Large intestine (tissue), 3 donors: ENCODE measurements at regions not wholly inside any gene's neighbourhood (a gene's known extent, or its start where the extent isn't known, plus 50 kb on each side); places are given as distances from the start of the nearest gene placed in this dataset.

ENCODE experiments used
- DNase-seq, 2 donors: peaks; one replicate each; pipeline versions ENCODE4 v3.0.0 to v3.0.0-alpha.2; 2013
- H3K27ac ChIP-seq: one replicate; pipeline ENCODE4 v1.5.1; 2013; ENCODE audit warnings: low read length
- H3K27me3 ChIP-seq: 2 replicates; pipeline ENCODE4 v1.6.1; 2013; ENCODE audit warnings: low read length; ENCODE audit not compliant: control insufficient read depth, insufficient read depth
- H3K36me3 ChIP-seq: 2 replicates; pipeline ENCODE4 v1.6.1; 2013; ENCODE audit warnings: low read length; ENCODE audit not compliant: control insufficient read depth, insufficient read depth
- H3K4me1 ChIP-seq: one replicate; pipeline ENCODE4 v1.6.1; 2013; ENCODE audit warnings: low read length; ENCODE audit not compliant: control insufficient read depth, insufficient read depth
- H3K4me3 ChIP-seq: one replicate; pipeline ENCODE4 v1.5.1; 2013; ENCODE audit warnings: low read length
- H3K9me3 ChIP-seq: one replicate; pipeline ENCODE4 v1.6.1; 2013; ENCODE audit warnings: mild to moderate bottlenecking, low read depth, low read length, moderate library complexity; ENCODE audit not compliant: control insufficient read depth
- WGBS: methylation state at CpG from one replicate; pipeline ENCODE4 v1.1.5; 2013; ENCODE audit warnings: low lambda C conversion rate; ENCODE audit not compliant: insufficient coverage; 5-methylcytosine and 5-hydroxymethylcytosine counted together

DNA sequence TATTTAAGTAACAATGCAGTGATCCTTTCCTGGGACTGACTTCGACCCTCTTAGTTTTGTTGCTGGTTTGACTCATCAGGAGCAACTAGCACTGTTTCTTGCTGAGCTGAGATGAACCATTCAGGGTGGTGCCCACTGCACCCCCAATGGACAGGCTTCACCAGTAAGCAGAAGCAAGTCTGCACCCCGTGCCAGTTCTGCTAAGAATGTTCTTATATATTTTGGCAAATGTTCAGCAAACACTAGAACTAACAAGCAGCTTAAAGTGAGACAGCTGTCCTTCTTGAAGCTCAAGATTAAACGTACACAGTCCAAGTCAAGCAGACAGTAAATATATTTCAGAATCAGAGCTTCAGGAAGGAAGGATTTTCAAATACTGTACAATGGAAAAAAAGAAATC lies 561.3 kb upstream of the CDH4 start:
- Histone ChIP-seq H3K4me1 (no peaks in the 10 kb centered on the region), H3K9me3 (no peaks in the 10 kb centered on the region), H3K4me3 (no peak overlapping the region), H3K36me3 (no peaks in the 10 kb centered on the region), H3K27me3 (peaks cover 3% of the 10 kb centered on the region), H3K27ac (no peak overlapping the region)
- WGBS, result no CpG with 5 or more reads among the region's 3 CpGs
- DNase-seq, result no peak

DNA sequence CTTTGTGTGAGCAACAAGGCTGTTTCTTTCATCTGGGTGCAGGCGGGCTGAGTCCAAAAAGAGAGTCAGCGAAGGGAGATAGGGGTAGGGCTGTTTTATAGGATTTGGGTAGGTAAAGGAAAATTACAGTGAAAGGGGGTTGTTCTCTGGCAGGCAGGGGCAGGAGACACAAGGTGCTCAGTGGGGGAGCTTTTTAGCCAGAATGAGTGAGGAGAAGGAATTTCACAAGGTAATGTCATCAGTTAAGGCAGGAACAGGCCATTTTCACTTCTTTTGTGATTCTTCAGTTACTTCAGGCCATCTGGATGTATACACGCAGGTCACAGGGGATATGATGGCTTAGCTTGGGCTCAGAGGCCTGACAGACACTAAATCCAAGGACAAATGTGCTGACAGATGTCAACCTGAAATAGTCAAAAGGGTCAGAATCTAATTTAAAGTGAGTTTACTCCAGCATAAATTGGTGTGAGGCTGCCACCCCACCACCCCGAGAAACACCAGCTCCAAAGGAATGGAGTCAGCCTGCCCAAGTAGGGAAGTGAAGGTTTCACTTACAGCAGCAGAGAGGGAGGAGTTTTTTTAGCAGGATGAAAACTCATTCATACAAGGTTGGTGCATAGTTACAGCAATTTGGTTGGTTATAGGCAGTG lies 560.0 kb upstream of the CDH4 start:
- Histone ChIP-seq H3K27me3 (peaks cover 3% of the 10 kb centered on the region), H3K4me3 (no peak overlapping the region), H3K9me3 (no peaks in the 10 kb centered on the region), H3K4me1 (no peaks in the 10 kb centered on the region), H3K36me3 (no peaks in the 10 kb centered on the region), H3K27ac (no peak overlapping the region)
- WGBS, result 100% methylated on average over 1 of the region's 4 CpGs
- no peak for DNase-seq

DNA sequence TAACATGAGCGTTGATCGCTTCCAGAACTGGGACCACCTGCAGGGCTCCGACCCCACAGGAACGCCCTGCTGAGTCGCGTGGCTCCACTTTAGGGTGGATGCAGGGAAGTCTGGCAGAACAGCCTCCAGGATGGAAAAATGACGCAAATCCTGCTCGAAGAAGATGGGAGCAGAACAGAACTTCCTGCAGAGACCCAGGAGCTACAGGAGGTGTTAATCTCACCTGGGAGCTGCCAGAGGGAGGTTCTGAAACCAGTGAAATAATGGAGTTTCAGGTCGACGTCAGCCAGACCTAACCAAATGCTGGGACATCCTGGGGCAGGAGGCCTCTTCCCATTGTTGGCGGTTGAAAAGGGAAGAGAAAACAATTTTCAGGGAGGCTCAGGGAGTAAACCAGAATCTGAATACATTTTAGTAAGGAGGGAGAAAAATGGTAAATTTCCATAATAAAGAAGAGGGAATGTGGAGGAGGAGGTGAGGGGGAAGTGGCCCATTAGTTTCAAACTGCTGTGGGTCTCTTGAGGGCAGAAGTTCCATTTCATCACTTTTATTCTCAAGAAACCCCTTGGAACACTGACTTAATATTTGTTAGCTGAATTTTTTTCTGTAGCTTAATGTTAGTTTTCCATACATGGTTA lies 558.4 kb upstream of the CDH4 start:
- Histone ChIP-seq H3K27me3 (peaks cover 3% of the 10 kb centered on the region), H3K27ac (no peak overlapping the region), H3K9me3 (no peaks in the 10 kb centered on the region), H3K4me3 (no peak overlapping the region), H3K4me1 (no peaks in the 10 kb centered on the region), H3K36me3 (no peaks in the 10 kb centered on the region)
- DNase-seq, result no peak
- WGBS, result 90% methylated on average over 1 of the region's 11 CpGs

DNA sequence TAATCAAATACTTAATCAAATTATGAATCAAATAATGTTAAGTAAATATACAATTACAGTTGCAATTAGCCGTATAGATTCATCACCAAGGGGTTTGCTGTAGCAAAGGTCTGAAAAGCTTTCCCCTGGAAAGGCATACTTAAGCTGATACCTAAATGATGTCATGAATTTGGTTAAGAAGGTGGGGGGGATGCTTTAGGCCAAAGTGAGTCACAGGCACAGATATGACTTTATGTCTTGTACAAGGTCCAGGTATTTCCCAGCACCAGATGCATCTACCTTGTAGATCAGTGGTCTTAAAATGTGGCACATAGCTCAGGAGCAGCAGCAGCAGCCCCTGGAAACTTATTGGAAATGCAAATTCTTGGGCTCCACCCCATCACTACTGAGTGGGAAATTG lies 557.3 kb upstream of the CDH4 start:
- peaks cover 3% of the 10 kb centered on the region for H3K27me3 ChIP-seq
- H3K27ac ChIP-seq, result no peak overlapping the region
- no peaks in the 10 kb centered on the region for H3K36me3 ChIP-seq
- H3K4me1 ChIP-seq, result no peaks in the 10 kb centered on the region
- WGBS, result no CpG with 5 or more reads among the region's 1 CpG
- H3K9me3 ChIP-seq, result no peaks in the 10 kb centered on the region
- H3K4me3 ChIP-seq, result no peak overlapping the region
- no peak for DNase-seq

DNA sequence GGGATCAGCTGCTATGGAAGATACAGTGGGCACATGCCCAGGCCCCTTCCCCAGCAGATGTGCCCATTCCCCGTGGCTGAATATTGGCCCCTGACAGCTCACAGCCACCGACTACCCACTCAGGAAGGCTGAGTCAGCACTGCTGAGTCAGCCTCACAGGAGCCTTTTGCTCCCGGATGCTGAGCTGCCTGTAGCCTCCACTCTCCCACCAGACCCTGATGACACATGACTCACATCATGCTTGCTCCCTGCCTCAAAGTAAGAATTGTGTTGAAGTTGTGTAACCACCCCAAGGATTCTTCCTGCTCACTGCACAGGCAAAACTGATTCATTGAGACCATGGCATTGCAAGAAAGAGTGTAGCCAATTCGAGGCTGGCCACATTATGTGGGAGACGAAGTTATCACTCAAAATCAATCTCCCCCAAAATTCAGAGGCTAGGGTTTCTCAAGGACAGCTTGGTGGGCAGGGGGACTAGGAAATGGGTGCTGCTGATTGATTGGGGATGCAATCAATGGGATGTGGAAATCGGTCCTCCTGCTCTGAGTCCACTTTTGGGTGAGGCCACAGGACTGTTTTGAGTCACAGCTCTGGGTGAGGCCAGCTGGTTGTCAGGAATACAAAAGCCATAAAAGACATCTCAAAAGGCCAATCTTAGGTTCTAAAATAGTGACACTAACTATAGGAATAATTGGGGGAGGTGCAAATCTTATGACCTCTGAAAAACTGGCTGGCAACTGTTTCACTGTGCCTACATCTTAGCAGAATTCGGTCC lies 556.6 kb upstream of the CDH4 start:
- WGBS, result 88% methylated on average over 3 of the region's 7 CpGs
- no peak for DNase-seq
- H3K4me1 ChIP-seq, result no peaks in the 10 kb centered on the region
- peaks cover 3% of the 10 kb centered on the region for H3K27me3 ChIP-seq
- H3K36me3 ChIP-seq, result no peaks in the 10 kb centered on the region
- no peaks in the 10 kb centered on the region for H3K9me3 ChIP-seq
- H3K4me3 ChIP-seq, result no peak overlapping the region
- H3K27ac ChIP-seq, result no peak overlapping the region

DNA sequence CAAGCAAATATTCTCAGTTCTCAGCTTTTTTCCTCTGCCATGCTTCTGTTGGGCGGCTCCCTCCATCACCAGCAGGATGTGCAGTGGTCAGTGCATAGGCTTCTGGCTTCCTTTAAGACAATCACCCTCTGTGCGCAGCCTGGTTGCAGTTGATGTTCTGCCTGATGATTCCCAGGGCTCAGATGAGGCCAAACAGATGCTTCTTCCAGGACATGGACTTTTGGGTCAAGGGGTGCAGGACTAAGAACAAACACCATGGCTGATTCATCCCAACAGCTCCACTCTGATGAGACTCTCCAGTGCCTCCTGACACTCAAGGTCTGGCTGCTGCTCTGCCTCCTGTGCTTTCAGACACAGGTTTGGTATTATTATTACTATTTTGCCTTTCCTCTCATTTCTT lies 554.8 kb upstream of the CDH4 start:
- H3K4me1 ChIP-seq, result no peaks in the 10 kb centered on the region
- H3K9me3 ChIP-seq, result no peaks in the 10 kb centered on the region
- WGBS, result no CpG with 5 or more reads among the region's 2 CpGs
- no peak for DNase-seq
- H3K27me3 ChIP-seq, result peaks cover 3% of the 10 kb centered on the region
- no peaks in the 10 kb centered on the region for H3K36me3 ChIP-seq
- no peak overlapping the region for H3K27ac ChIP-seq
- no peak overlapping the region for H3K4me3 ChIP-seq

DNA sequence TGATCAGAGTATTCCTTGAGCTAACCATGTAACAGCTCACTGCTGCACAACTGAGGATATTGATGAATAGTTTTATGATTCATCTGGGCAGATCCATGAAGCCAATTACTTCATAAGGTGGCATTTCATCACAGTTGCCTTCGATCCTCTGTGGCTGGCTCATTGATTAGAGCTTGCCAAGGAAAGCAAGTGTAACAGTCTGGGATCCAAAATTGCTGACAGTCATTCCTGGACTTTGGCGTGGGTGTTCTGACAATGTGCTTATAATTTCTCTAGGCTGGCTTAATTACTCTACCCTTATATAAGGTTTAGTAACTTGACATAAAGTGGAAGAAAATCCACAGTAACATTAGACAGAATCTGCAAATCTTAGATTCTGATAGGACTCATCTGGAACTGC lies 551.3 kb upstream of the CDH4 start:
- Histone ChIP-seq H3K9me3 (no peaks in the 10 kb centered on the region), H3K36me3 (no peaks in the 10 kb centered on the region), H3K27me3 (no peaks in the 10 kb centered on the region), H3K4me3 (no peak overlapping the region), H3K4me1 (no peaks in the 10 kb centered on the region), H3K27ac (no peak overlapping the region)
- no CpG with 5 or more reads among the region's 2 CpGs for WGBS
- no peak for DNase-seq

DNA sequence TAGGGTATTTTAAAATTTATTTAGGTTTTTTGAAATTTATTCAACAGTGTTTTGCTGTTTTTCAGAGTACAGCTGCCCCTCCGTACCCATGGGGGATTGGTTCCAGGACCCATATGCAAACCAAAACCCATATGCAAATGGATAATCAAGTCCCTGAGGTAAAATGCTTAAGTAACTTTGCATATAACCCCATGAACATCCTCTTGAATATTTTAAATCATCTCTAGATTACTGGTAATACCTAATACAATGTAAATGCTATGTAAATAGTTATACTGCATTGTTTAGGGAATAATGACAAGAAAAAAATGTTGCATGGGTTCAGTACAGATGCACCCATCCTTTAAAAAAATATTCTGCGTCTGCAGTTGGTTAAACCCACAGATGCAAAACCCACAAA lies 547.9 kb upstream of the CDH4 start:
- DNase-seq, result no peak
- 80% methylated on average over 1 of the region's 2 CpGs for WGBS
- Histone ChIP-seq H3K4me3 (no peak overlapping the region), H3K27ac (no peak overlapping the region), H3K4me1 (no peaks in the 10 kb centered on the region), H3K27me3 (no peaks in the 10 kb centered on the region), H3K36me3 (no peaks in the 10 kb centered on the region), H3K9me3 (no peaks in the 10 kb centered on the region)

DNA sequence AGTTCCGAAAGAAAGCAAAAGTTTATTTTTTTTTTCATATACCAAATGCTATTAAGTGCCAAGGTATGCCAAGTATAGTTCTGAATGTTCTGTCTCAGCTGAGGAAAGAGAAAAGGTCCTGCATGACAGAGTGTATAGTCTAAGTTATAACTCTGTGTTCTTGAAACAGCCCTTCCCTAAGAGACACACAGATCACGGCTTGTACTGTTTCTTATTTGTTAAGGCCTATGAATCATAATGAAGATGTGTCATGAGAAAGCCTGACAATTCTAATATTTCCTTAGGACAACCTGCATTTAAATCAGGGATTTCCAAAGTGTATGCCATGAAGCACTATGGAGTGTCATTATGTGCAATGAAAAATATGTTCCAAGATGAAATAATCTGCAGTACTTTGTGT lies 538.7 kb upstream of the CDH4 start:
- Histone ChIP-seq H3K27ac (no peak overlapping the region), H3K36me3 (no peaks in the 10 kb centered on the region), H3K9me3 (no peaks in the 10 kb centered on the region), H3K4me1 (no peaks in the 10 kb centered on the region), H3K4me3 (no peak overlapping the region), H3K27me3 (no peaks in the 10 kb centered on the region)
- 100% methylated on average over 1 of the region's 2 CpGs for WGBS
- no peak for DNase-seq

DNA sequence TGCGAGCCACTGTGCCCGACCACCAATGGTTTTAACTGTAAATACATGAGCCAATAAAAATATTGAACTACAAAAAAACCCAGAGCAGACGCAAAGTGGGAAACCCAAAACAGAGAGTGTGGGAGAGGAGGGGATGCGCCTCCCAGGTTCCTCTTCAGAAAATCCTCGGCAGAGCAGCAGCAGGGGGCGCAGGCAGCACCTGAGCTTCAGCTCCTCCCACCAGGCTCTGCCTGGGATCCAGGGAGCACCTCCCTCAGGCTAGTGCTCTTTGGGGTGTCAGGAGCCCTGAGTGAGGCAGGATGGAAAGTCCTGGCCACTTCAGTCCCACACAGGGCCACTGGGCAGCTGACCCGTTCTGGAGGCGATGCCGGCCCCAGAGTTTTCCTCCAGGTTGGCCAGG lies 536.9 kb upstream of the CDH4 start:
- no peak overlapping the region for H3K27ac ChIP-seq
- no peaks in the 10 kb centered on the region for H3K9me3 ChIP-seq
- WGBS, result no CpG with 5 or more reads among the region's 9 CpGs
- no peak overlapping the region for H3K4me3 ChIP-seq
- no peaks in the 10 kb centered on the region for H3K36me3 ChIP-seq
- no peaks in the 10 kb centered on the region for H3K27me3 ChIP-seq
- DNase-seq, result no peak
- H3K4me1 ChIP-seq, result no peaks in the 10 kb centered on the region
